Neural cell (in vitro differentiated cells): ENCODE measurements at regions not wholly inside any gene's neighbourhood (a gene's known extent, or its start where the extent isn't known, plus 50 kb on each side); places are given as distances from the start of the nearest gene placed in this dataset.

Experiments
- H2AFZ ChIP-seq: fragments of 200-600, 300-800 bp; sonication (generic), shearing (Covaris generic); 2 replicates; pipeline ENCODE4 v1.6.0; 2014; ENCODE audit warnings: low read depth, mild to moderate bottlenecking, antibody characterized with exemption, low read length, moderate library complexity
- H3F3A ChIP-seq: fragments of 200-600 bp; shearing (Covaris generic); 2 replicates; pipeline ENCODE4 v1.6.1; 2016; ENCODE audit warnings: mild to moderate bottlenecking, moderate library complexity, mixed read lengths, antibody characterized with exemption, low read length; ENCODE audit not compliant: insufficient read depth, poor library complexity, severe bottlenecking
- H3K27ac ChIP-seq: fragments of 200-600, 300-800 bp; sonication (generic), shearing (Covaris generic); 2 replicates; pipeline ENCODE4 v1.5.1; 2014; ENCODE audit warnings: mild to moderate bottlenecking, low read length, moderate library complexity
- H3K27me3 ChIP-seq: fragments of 300-800, 200-600 bp; sonication (generic), shearing (Covaris generic); 2 replicates; pipeline ENCODE4 v1.6.0; 2014; ENCODE audit warnings: mild to moderate bottlenecking, low read depth, low read length, moderate library complexity; ENCODE audit not compliant: insufficient read depth
- H3K36me3 ChIP-seq: fragments of 300-800, 200-600 bp; sonication (generic), shearing (Covaris generic); 2 replicates; pipeline ENCODE4 v1.5.1; 2014; ENCODE audit warnings: mild to moderate bottlenecking, antibody characterized with exemption, low read length, moderate library complexity; ENCODE audit not compliant: insufficient read depth
- H3K4me2 ChIP-seq: fragments of 300-800, 200-600 bp; sonication (generic), shearing (Covaris generic); 2 replicates; pipeline ENCODE4 v1.6.0; 2014; ENCODE audit warnings: mild to moderate bottlenecking, low read length
- H3K4me3 ChIP-seq: fragments of 300-800, 200-600 bp; sonication (generic), shearing (Covaris generic); 2 replicates; pipeline ENCODE4 v1.5.1; 2014; ENCODE audit warnings: mild to moderate bottlenecking, low read length, moderate library complexity
- H3K79me2 ChIP-seq: fragments of 200-600 bp; shearing (Covaris generic); replicated peaks from 2 replicates; pipeline ENCODE4 v1.6.0; 2014; ENCODE audit warnings: mild to moderate bottlenecking, low read length, moderate library complexity; ENCODE audit not compliant: insufficient read depth
- H3K9ac ChIP-seq: fragments of 300-800, 200-600 bp; sonication (generic), shearing (Covaris generic); 2 replicates; pipeline ENCODE4 v1.6.1; 2016; ENCODE audit warnings: mild to moderate bottlenecking, low read length, mixed read lengths
- H3K9me2 ChIP-seq: fragments of 200-600 bp; shearing (Covaris generic); 2 replicates; pipeline ENCODE4 v1.6.1; 2016; ENCODE audit warnings: mild to moderate bottlenecking, low read length, mixed read lengths; ENCODE audit not compliant: insufficient read depth
- H3K9me3 ChIP-seq: fragments of 200-600, 300-800 bp; sonication (generic), shearing (Covaris generic); 2 replicates; pipeline ENCODE4 v1.6.1; 2016; ENCODE audit warnings: mild to moderate bottlenecking, mixed run types, low read length, moderate library complexity, mixed read lengths
- H4K20me1 ChIP-seq: fragments of 200-600 bp; shearing (Covaris generic); 2 replicates; pipeline ENCODE4 v1.6.1; 2016; ENCODE audit warnings: mild to moderate bottlenecking, mixed run types; ENCODE audit not compliant: insufficient read depth
- CTCF ChIP-seq: fragments of 450-650 bp; IDR thresholded peaks from 2 replicates; pipeline ENCODE4 v1.5.1; 2014; ENCODE audit warnings: antibody characterized with exemption, mild to moderate bottlenecking, moderate library complexity; ENCODE audit not compliant: poor library complexity, severe bottlenecking
- EP300 ChIP-seq: fragments of 450-650 bp; conservative IDR thresholded peaks from 2 replicates; pipeline ENCODE4 v1.6.1; 2014; ENCODE audit warnings: antibody characterized with exemption, mild to moderate bottlenecking, moderate library complexity; ENCODE audit not compliant: poor library complexity, severe bottlenecking
- EZH2 ChIP-seq: fragments of 200-600, 300-800 bp; shearing (Covaris generic), sonication (generic); IDR thresholded peaks from 2 replicates; pipeline ENCODE4 v1.6.1; 2014; ENCODE audit warnings: antibody characterized with exemption, low read length, borderline replicate concordance, mild to moderate bottlenecking; ENCODE audit not compliant: insufficient read depth, poor library complexity, severe bottlenecking
- MXI1 ChIP-seq: fragments of 450-650 bp; conservative IDR thresholded peaks from 2 replicates; pipeline ENCODE4 v1.6.1; 2014; ENCODE audit warnings: antibody characterized with exemption, mild to moderate bottlenecking; ENCODE audit not compliant: poor library complexity, severe bottlenecking
- POLR2AphosphoS5 ChIP-seq: IDR thresholded peaks from 2 replicates; pipeline ENCODE4 v1.6.1; 2012
- RAD21 ChIP-seq: fragments of 450-650 bp; conservative IDR thresholded peaks from 2 replicates; pipeline ENCODE4 v1.6.1; 2014; ENCODE audit warnings: antibody characterized with exemption, mild to moderate bottlenecking, moderate library complexity
- REST ChIP-seq: IDR thresholded peaks from 2 replicates; pipeline ENCODE4 v1.6.1; 2012; ENCODE audit warnings: borderline replicate concordance
- SMC3 ChIP-seq: fragments of 450-650 bp; conservative IDR thresholded peaks from 2 replicates; pipeline ENCODE4 v1.6.1; 2014; ENCODE audit warnings: antibody characterized with exemption, mild to moderate bottlenecking, moderate library complexity; ENCODE audit not compliant: poor library complexity
- TAF1 ChIP-seq: IDR thresholded peaks from 2 replicates; pipeline ENCODE4 v1.6.1; 2012; ENCODE audit warnings: low read depth

- no peak overlapping the region for H2AFZ ChIP-seq
- no peak overlapping the region for H3K9ac ChIP-seq
- no peak for TF ChIP-seq REST
- H3K9me2 ChIP-seq = no peaks in the 10 kb centered on the region
- H3K27me3 ChIP-seq = no peaks in the 10 kb centered on the region
- no peaks in the 10 kb centered on the region for H4K20me1 ChIP-seq
- H3K4me3 ChIP-seq = no peak overlapping the region
- H3K79me2 ChIP-seq = no peaks in the 10 kb centered on the region
- H3K36me3 ChIP-seq = no peaks in the 10 kb centered on the region
- no peak overlapping the region for H3K4me2 ChIP-seq
- H3F3A ChIP-seq = no peaks in the 10 kb centered on the region
- no peaks in the 10 kb centered on the region for H3K9me3 ChIP-seq
- H3K27ac ChIP-seq = no peak overlapping the region
These were observed 143.5 kb upstream of the PALMD start for GRCh38 chr1:99502400-99502799.

- H2AFZ ChIP-seq = no peak overlapping the region
- no peaks in the 10 kb centered on the region for H3K9me3 ChIP-seq
- no peaks in the 10 kb centered on the region for H4K20me1 ChIP-seq
- no peaks in the 10 kb centered on the region for H3K79me2 ChIP-seq
- TF ChIP-seq SMC3 (no peak), TAF1 (no peak), POLR2AphosphoS5 (no peak), EZH2 (no peak), REST (no peak), MXI1 (no peak), EP300 (no peak), RAD21 (no peak), CTCF (no peak)
- no peaks in the 10 kb centered on the region for H3K27me3 ChIP-seq
- no peak overlapping the region for H3K27ac ChIP-seq
- no peaks in the 10 kb centered on the region for H3F3A ChIP-seq
- H3K9ac ChIP-seq = no peak overlapping the region
- no peak overlapping the region for H3K4me3 ChIP-seq
- no peaks in the 10 kb centered on the region for H3K36me3 ChIP-seq
- no peaks in the 10 kb centered on the region for H3K9me2 ChIP-seq
- no peak overlapping the region for H3K4me2 ChIP-seq
These were observed 142.6 kb upstream of the PALMD start for GRCh38 chr1:99503276-99503747.
